HL-60 (cell line): ENCODE measurements at regions not wholly inside any gene's neighbourhood (a gene's known extent, or its start where the extent isn't known, plus 50 kb on each side); places are given as distances from the start of the nearest gene placed in this dataset.

ENCODE experiments used
- DNase-seq, 2 experiments: peaks; one replicate each; pipeline ENCODE4 v3.0.0-alpha.2; 2010 to 2020; ENCODE audit warnings: low read depth in 1 of 2, low spot score in 1 of 2
- H3K27ac ChIP-seq: fragments of 250-450 bp; sonication (Bioruptor Pico); replicated peaks from 2 replicates; pipeline ENCODE4 v1.5.1; 2020; ENCODE audit warnings: mild to moderate bottlenecking, moderate library complexity
- H3K27me3 ChIP-seq: fragments of 250-450 bp; sonication (Bioruptor Pico); 2 replicates; pipeline ENCODE4 v1.5.1; 2021; ENCODE audit warnings: mild to moderate bottlenecking, moderate library complexity; ENCODE audit not compliant: insufficient read depth, poor library complexity, severe bottlenecking
- H3K4me3 ChIP-seq: replicated peaks from 2 replicates; pipeline ENCODE4 v1.5.1; 2011; ENCODE audit warnings: mild to moderate bottlenecking, control low read depth, low read length; ENCODE audit not compliant: insufficient read depth
- CTCF ChIP-seq: IDR thresholded peaks from one replicate; pipeline ENCODE4 v1.5.1; 2011; ENCODE audit warnings: low read length, control low read depth, inconsistent platforms; ENCODE audit not compliant: insufficient read depth
- GABPA ChIP-seq: IDR thresholded peaks from 2 replicates; pipeline ENCODE4 v1.6.1; 2012; ENCODE audit warnings: low read depth
- POLR2AphosphoS5 ChIP-seq: IDR thresholded peaks from 2 replicates; pipeline ENCODE4 v1.6.1; 2012; ENCODE audit warnings: low read depth
- REST ChIP-seq: IDR thresholded peaks from 2 replicates; pipeline ENCODE4 v1.6.1; 2012; ENCODE audit warnings: low read depth; ENCODE audit not compliant: insufficient replicate concordance
- SPI1 ChIP-seq: IDR thresholded peaks from 2 replicates; pipeline ENCODE4 v1.6.1; 2012; ENCODE audit warnings: low read depth, mild to moderate bottlenecking, borderline replicate concordance

GRCh38 chr18:54743605-54743995, 84.7 kb upstream of the RAB27B start:
- DNase-seq: no peak
- no peak overlapping the region for H3K4me3 ChIP-seq
- TF ChIP-seq CTCF: no peak
- no peak for TF ChIP-seq POLR2AphosphoS5
- no peak for TF ChIP-seq SPI1
- no peak for TF ChIP-seq GABPA
- TF ChIP-seq REST: no peak
- H3K27me3 ChIP-seq: no peaks in the 10 kb centered on the region
- no peak overlapping the region for H3K27ac ChIP-seq

GRCh38 chr18:54749291-54749690, 79.0 kb upstream of the RAB27B start:
- no peak overlapping the region for H3K4me3 ChIP-seq
- no peak overlapping the region for H3K27ac ChIP-seq
- H3K27me3 ChIP-seq: no peaks in the 10 kb centered on the region
- TF ChIP-seq POLR2AphosphoS5 (no peak), GABPA (no peak), REST (no peak), SPI1 (no peak), CTCF (no peak)
- DNase-seq: no peak

- no peak overlapping the region for H3K27ac ChIP-seq
These were observed 77.9 kb upstream of the RAB27B start for GRCh38 chr18:54750350-54750749.

More at GRCh38 chr18:54750350-54750749, 77.9 kb upstream of the RAB27B start:
- DNase-seq: no peak
- Histone ChIP-seq H3K27me3 (no peaks in the 10 kb centered on the region), H3K4me3 (no peak overlapping the region)
- no peak for TF ChIP-seq REST
